HCT116 (cell line): ENCODE measurements at regions not wholly inside any gene's neighbourhood (a gene's known extent, or its start where the extent isn't known, plus 50 kb on each side); places are given as distances from the start of the nearest gene placed in this dataset.

Source experiments
- ATAC-seq: fragments of 200-7000 bp; cut with Tn5 transposase; 2 replicates; pipeline ENCODE4 v1.9.1; 2020; ENCODE audit warnings: mild to moderate bottlenecking, moderate library complexity
- BruUV-seq: library from RNA; stranded (reverse); fragments of 400-500 nt; replicated peaks from 2 replicates; lab custom pipeline; 2021; lab: Mats Ljungman, UMichigan
- CTCF ChIA-PET: fragments of 300-600 bp; sonication (Branson Sonifier 250); formaldehyde crosslinking; loops from one replicate; lab custom pipeline; 2021; ENCODE audit warnings: antibody characterized with exemption; lab: Charles Lee
- POLR2A ChIA-PET: fragments of 300-600, 350-600 bp; sonication (Branson Sonifier 250); formaldehyde crosslinking; loops from one replicate; lab custom pipeline; 2021; ENCODE audit warnings: antibody characterized with exemption; lab: Charles Lee
- RAD21 ChIA-PET, 2 experiments: fragments of 300-600 bp; sonication (Branson Sonifier 250); formaldehyde crosslinking; loops; one replicate each; lab custom pipeline; 2023; ENCODE audit warnings: low total read pairs in 2 of 2; ENCODE audit not compliant: uncharacterized antibody in 2 of 2, unreplicated experiment in 2 of 2, low non-redundant PET in 1 of 2; lab: Charles Lee
- DNase-seq: peaks from one replicate; pipeline ENCODE4 v3.0.0-alpha.2; 2010; ENCODE audit warnings: low read depth, low spot score
- H2AFZ ChIP-seq: fragments of 200-600 bp; shearing (Covaris generic), sonication (generic); 2 replicates; pipeline ENCODE4 v1.6.1; 2017; ENCODE audit warnings: low read depth, mixed run types, mixed read lengths, antibody characterized with exemption, low read length; ENCODE audit not compliant: poor library complexity, severe bottlenecking
- H3K27ac ChIP-seq: 2 replicates; pipeline ENCODE4 v1.5.1; 2012; ENCODE audit warnings: low read depth, low read length
- H3K27me3 ChIP-seq: fragments of 200-600 bp; sonication (generic); 2 replicates; pipeline ENCODE4 v1.6.1; 2016; ENCODE audit warnings: mixed run types, low read length, mixed read lengths; ENCODE audit not compliant: insufficient read depth
- H3K36me3 ChIP-seq, 2 experiments: fragments of 200-500 bp in 1 of 2; fragments of 200-600 bp in 1 of 2; sonication (Bioruptor generic) in 1 of 2; sonication (generic) in 1 of 2; 2 replicates each; pipeline versions ENCODE4 v1.5.1 to v1.6.1; 2014 to 2016; ENCODE audit warnings: low read length in 2 of 2, inconsistent platforms in 1 of 2, mixed read lengths in 1 of 2, mixed run types in 1 of 2; ENCODE audit not compliant: insufficient read depth in 2 of 2, control insufficient read depth in 1 of 2
- H3K4me1 ChIP-seq, 2 experiments: fragments of 200-600 bp in 1 of 2; sonication (generic) in 1 of 2; 2 replicates each; pipeline versions ENCODE4 v1.5.1 to v1.6.1; 2012 to 2017; ENCODE audit warnings: low read length in 2 of 2, inconsistent platforms in 1 of 2, mild to moderate bottlenecking in 1 of 2, mixed read lengths in 1 of 2, mixed run types in 1 of 2, moderate library complexity in 1 of 2; ENCODE audit not compliant: insufficient read depth in 2 of 2, control insufficient read depth in 1 of 2
- H3K4me2 ChIP-seq: fragments of 200-600 bp; sonication (generic); 2 replicates; pipeline ENCODE4 v1.6.1; 2017; ENCODE audit warnings: mixed run types, low read length, mixed read lengths
- H3K4me3 ChIP-seq, 2 experiments: fragments of 200-600 bp in 1 of 2; sonication (generic) in 1 of 2; replicated peaks in 1 of 2; 2 replicates each; pipeline ENCODE4 v1.5.1; 2011 to 2016; ENCODE audit warnings: low read length in 2 of 2, control low read depth in 1 of 2, low read depth in 1 of 2, mild to moderate bottlenecking in 1 of 2, mixed read lengths in 1 of 2, mixed run types in 1 of 2
- H3K79me2 ChIP-seq: fragments of 200-600 bp; sonication (generic); 2 replicates; pipeline ENCODE4 v1.6.1; 2017; ENCODE audit warnings: mild to moderate bottlenecking, mixed run types, low read length, moderate library complexity, mixed read lengths; ENCODE audit not compliant: insufficient read depth
- H3K9ac ChIP-seq: fragments of 200-600 bp; sonication (generic); 2 replicates; pipeline ENCODE4 v1.6.1; 2016; ENCODE audit warnings: low read length, mixed read lengths
- H3K9me2 ChIP-seq: fragments of 200-600 bp; sonication (generic), shearing (Covaris generic); 2 replicates; pipeline ENCODE4 v1.6.1; 2017; ENCODE audit warnings: mixed run types, mild to moderate bottlenecking, moderate library complexity; ENCODE audit not compliant: insufficient read depth
- H3K9me3 ChIP-seq, 2 experiments: fragments of 200-500 bp in 1 of 2; fragments of 200-600 bp in 1 of 2; sonication (Bioruptor generic) in 1 of 2; sonication (generic) in 1 of 2; 2 replicates each; pipeline ENCODE4 v1.6.1; 2014 to 2017; ENCODE audit warnings: low read length in 2 of 2, mixed read lengths in 2 of 2, inconsistent platforms in 1 of 2, low read depth in 1 of 2, mild to moderate bottlenecking in 1 of 2, mixed run types in 1 of 2, moderate library complexity in 1 of 2; ENCODE audit not compliant: control insufficient read depth in 1 of 2, insufficient read depth in 1 of 2
- H4K20me1 ChIP-seq: fragments of 200-600 bp; sonication (generic), shearing (Covaris generic); 2 replicates; pipeline ENCODE4 v1.6.1; 2017; ENCODE audit warnings: mixed run types, mild to moderate bottlenecking, moderate library complexity; ENCODE audit not compliant: insufficient read depth
- CBX3 ChIP-seq: IDR thresholded peaks from 2 replicates; pipeline ENCODE4 v1.6.1; 2012; ENCODE audit warnings: low read depth
- CEBPB ChIP-seq: IDR thresholded peaks from 2 replicates; pipeline ENCODE4 v1.6.1; 2012; ENCODE audit warnings: low read depth
- EGR1 ChIP-seq: IDR thresholded peaks from 2 replicates; pipeline ENCODE4 v1.6.1; 2012; ENCODE audit warnings: low read depth
- ELF1 ChIP-seq: IDR thresholded peaks from 2 replicates; pipeline ENCODE4 v1.6.1; 2012; ENCODE audit warnings: low read depth, borderline replicate concordance
- EZH2 ChIP-seq: fragments of 200-600 bp; sonication (generic); IDR thresholded peaks from 2 replicates; pipeline ENCODE4 v1.6.1; 2017; ENCODE audit warnings: antibody characterized with exemption, mixed run types
- FOSL1 ChIP-seq: IDR thresholded peaks from 2 replicates; pipeline ENCODE4 v1.6.1; 2012; ENCODE audit warnings: low read depth
- JUND ChIP-seq: IDR thresholded peaks from 2 replicates; pipeline ENCODE4 v1.6.1; 2012
- POLR2AphosphoS5 ChIP-seq: IDR thresholded peaks from 2 replicates; pipeline ENCODE4 v1.6.1; 2011; ENCODE audit warnings: mild to moderate bottlenecking, low read depth, low read length, moderate library complexity
- RAD21 ChIP-seq: IDR thresholded peaks from 2 replicates; pipeline ENCODE4 v1.6.1; 2012; ENCODE audit warnings: low read depth, mild to moderate bottlenecking
- SIN3A ChIP-seq: IDR thresholded peaks from 2 replicates; pipeline ENCODE4 v1.6.1; 2012; ENCODE audit warnings: low read depth
- SP1 ChIP-seq: IDR thresholded peaks from 2 replicates; pipeline ENCODE4 v1.6.1; 2012; ENCODE audit warnings: low read depth
- TCF7L2 ChIP-seq: IDR thresholded peaks from 2 replicates; pipeline ENCODE4 v1.7.0; 2011; ENCODE audit warnings: borderline replicate concordance, inconsistent platforms; ENCODE audit not compliant: insufficient read depth, insufficient read length; ENCODE audit errors: extremely low read depth
- YY1 ChIP-seq: IDR thresholded peaks from 2 replicates; pipeline ENCODE4 v1.6.1; 2011; ENCODE audit warnings: low read length, low read depth, moderate library complexity, mild to moderate bottlenecking; ENCODE audit not compliant: insufficient replicate concordance; ENCODE audit errors: extremely low read depth
- ZFX ChIP-seq: fragments of 450-650 bp; IDR thresholded peaks from 2 replicates; pipeline ENCODE4 v1.6.1; 2017
- intact Hi-C: fragments of 100-400 bp; cut with micrococcal nuclease; formaldehyde crosslinking; loops from 2 replicates; pipeline ENCODE4 v1.10.0; 2022
- TF ChIP-seq, protein P1 (sequence below), 3 experiments: fragments of 200-600 bp in 1 of 3; sonication (generic) in 1 of 3; IDR thresholded peaks in 2 of 3; conservative IDR thresholded peaks in 1 of 3; 2 replicates each; pipeline ENCODE4 v1.5.1; 2012 to 2017; ENCODE audit warnings: low read depth in 2 of 3, low read length in 2 of 3, antibody characterized with exemption in 1 of 3, borderline replicate concordance in 1 of 3, control low read depth in 1 of 3, mild to moderate bottlenecking in 1 of 3, mixed read lengths in 1 of 3, mixed run types in 1 of 3, moderate library complexity in 1 of 3; ENCODE audit not compliant: insufficient read depth in 1 of 3
- TF ChIP-seq, protein P2 (sequence below): IDR thresholded peaks from 2 replicates; pipeline ENCODE4 v1.6.1; 2012; ENCODE audit warnings: low read depth
- TF ChIP-seq, protein P3 (sequence below): IDR thresholded peaks from 2 replicates; pipeline ENCODE4 v1.6.1; 2011; ENCODE audit warnings: mild to moderate bottlenecking, low read length, moderate library complexity; ENCODE audit not compliant: insufficient replicate concordance; ENCODE audit errors: extremely low read depth

DNA sequence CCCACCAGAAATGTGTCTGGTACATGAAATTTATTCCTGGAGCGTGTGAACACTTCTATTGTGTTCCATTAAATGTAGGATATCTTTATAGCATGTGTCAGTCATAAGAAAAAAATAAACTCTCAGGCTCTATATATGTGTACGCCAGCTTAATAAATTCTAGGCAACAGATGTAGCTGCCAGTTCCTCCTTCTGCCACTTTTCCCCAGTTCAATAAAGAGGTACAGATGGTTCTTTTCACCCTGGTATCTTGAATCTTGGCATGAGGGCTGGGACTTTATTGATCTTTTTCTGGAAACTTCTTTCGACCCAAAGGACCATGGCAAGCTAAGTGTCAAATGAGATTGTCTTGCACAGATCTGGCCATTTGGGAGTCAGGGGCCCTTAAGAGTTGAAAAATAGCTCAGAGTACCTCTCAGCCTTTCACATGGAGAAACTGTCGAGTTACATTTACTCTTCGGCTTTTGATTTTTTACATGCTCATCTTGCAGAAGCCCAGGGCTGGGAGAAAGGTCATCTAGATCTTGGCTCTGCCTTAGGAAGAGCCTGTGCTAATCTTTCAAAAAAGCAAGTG lies 240.9 kb downstream of the DOK5 start:
- intact Hi-C loops = no loop called here
- H3K9me2 ChIP-seq = no peaks in the 10 kb centered on the region
- H2AFZ ChIP-seq = no peak overlapping the region
- DNase-seq (no peak), ATAC-seq (no peak)
- POLR2A ChIA-PET = no interaction called here
- H4K20me1 ChIP-seq = no peaks in the 10 kb centered on the region
- TF ChIP-seq ELF1 (no peak), RAD21 (no peak), EZH2 (no peak), FOSL1 (no peak), TCF7L2 (no peak), CBX3 (no peak), YY1 (no peak), ZFX (no peak), CEBPB (no peak), SP1 (no peak), POLR2AphosphoS5 (no peak), JUND (no peak), SIN3A (no peak), EGR1 (no peak)
- TF ChIP-seq, protein P1, sequence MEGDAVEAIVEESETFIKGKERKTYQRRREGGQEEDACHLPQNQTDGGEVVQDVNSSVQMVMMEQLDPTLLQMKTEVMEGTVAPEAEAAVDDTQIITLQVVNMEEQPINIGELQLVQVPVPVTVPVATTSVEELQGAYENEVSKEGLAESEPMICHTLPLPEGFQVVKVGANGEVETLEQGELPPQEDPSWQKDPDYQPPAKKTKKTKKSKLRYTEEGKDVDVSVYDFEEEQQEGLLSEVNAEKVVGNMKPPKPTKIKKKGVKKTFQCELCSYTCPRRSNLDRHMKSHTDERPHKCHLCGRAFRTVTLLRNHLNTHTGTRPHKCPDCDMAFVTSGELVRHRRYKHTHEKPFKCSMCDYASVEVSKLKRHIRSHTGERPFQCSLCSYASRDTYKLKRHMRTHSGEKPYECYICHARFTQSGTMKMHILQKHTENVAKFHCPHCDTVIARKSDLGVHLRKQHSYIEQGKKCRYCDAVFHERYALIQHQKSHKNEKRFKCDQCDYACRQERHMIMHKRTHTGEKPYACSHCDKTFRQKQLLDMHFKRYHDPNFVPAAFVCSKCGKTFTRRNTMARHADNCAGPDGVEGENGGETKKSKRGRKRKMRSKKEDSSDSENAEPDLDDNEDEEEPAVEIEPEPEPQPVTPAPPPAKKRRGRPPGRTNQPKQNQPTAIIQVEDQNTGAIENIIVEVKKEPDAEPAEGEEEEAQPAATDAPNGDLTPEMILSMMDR (IDR thresholded peaks at IDR 0.05 in 2 of 3, conservative IDR thresholded peaks at IDR 0.05 in 1 of 3; ENCODE audit: borderline replicate concordance in 1 of 3, insufficient read depth in 1 of 3, low read depth in 2 of 3, low read length in 2 of 3) = no peak
- TF ChIP-seq, protein P2, sequence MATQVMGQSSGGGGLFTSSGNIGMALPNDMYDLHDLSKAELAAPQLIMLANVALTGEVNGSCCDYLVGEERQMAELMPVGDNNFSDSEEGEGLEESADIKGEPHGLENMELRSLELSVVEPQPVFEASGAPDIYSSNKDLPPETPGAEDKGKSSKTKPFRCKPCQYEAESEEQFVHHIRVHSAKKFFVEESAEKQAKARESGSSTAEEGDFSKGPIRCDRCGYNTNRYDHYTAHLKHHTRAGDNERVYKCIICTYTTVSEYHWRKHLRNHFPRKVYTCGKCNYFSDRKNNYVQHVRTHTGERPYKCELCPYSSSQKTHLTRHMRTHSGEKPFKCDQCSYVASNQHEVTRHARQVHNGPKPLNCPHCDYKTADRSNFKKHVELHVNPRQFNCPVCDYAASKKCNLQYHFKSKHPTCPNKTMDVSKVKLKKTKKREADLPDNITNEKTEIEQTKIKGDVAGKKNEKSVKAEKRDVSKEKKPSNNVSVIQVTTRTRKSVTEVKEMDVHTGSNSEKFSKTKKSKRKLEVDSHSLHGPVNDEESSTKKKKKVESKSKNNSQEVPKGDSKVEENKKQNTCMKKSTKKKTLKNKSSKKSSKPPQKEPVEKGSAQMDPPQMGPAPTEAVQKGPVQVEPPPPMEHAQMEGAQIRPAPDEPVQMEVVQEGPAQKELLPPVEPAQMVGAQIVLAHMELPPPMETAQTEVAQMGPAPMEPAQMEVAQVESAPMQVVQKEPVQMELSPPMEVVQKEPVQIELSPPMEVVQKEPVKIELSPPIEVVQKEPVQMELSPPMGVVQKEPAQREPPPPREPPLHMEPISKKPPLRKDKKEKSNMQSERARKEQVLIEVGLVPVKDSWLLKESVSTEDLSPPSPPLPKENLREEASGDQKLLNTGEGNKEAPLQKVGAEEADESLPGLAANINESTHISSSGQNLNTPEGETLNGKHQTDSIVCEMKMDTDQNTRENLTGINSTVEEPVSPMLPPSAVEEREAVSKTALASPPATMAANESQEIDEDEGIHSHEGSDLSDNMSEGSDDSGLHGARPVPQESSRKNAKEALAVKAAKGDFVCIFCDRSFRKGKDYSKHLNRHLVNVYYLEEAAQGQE = no peak
- TF ChIP-seq, protein P3, sequence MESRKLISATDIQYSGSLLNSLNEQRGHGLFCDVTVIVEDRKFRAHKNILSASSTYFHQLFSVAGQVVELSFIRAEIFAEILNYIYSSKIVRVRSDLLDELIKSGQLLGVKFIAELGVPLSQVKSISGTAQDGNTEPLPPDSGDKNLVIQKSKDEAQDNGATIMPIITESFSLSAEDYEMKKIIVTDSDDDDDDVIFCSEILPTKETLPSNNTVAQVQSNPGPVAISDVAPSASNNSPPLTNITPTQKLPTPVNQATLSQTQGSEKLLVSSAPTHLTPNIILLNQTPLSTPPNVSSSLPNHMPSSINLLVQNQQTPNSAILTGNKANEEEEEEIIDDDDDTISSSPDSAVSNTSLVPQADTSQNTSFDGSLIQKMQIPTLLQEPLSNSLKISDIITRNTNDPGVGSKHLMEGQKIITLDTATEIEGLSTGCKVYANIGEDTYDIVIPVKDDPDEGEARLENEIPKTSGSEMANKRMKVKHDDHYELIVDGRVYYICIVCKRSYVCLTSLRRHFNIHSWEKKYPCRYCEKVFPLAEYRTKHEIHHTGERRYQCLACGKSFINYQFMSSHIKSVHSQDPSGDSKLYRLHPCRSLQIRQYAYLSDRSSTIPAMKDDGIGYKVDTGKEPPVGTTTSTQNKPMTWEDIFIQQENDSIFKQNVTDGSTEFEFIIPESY = no peak
- no peak overlapping the region for H3K9ac ChIP-seq
- H3K27ac ChIP-seq = no peak overlapping the region
- H3K27me3 ChIP-seq = no peaks in the 10 kb centered on the region
- no peak overlapping the region for H3K4me2 ChIP-seq
- no peaks in the 10 kb centered on the region for H3K4me1 ChIP-seq
- RAD21 ChIA-PET = no interaction called here
- CTCF ChIA-PET = no interaction called here
- H3K79me2 ChIP-seq = no peaks in the 10 kb centered on the region
- no TSS peak for BruUV-seq
- no peak overlapping the region for H3K4me3 ChIP-seq
- no peaks in the 10 kb centered on the region for H3K9me3 ChIP-seq
- no peaks in the 10 kb centered on the region for H3K36me3 ChIP-seq
